Fibroblast of the aortic adventitia (primary cell): ENCODE measurements at regions not wholly inside any gene's neighbourhood (a gene's known extent, or its start where the extent isn't known, plus 50 kb on each side); places are given as distances from the start of the nearest gene placed in this dataset.
"Not testable (repeated sequence)": the region's sequence is repeated elsewhere in the genome, so short reads cannot be mapped to it uniquely, and the experiment has no call there.

ENCODE experiments used
- DNase-seq: peaks from one replicate; pipeline ENCODE4 v3.0.0-alpha.2; 2010; ENCODE audit warnings: low read depth
- H3K4me3 ChIP-seq: 2 replicates; pipeline ENCODE4 v1.5.1; 2011; ENCODE audit warnings: low read depth, mild to moderate bottlenecking, control low read depth, low read length, moderate library complexity
- CTCF ChIP-seq: IDR thresholded peaks from 2 replicates; pipeline ENCODE4 v1.5.1; 2011; ENCODE audit warnings: mild to moderate bottlenecking, low read length, control low read depth, inconsistent platforms; ENCODE audit not compliant: insufficient read depth

GRCh38 chr11:37277896-37278465, 679.9 kb upstream of the RAG2 start:
- no peak for TF ChIP-seq CTCF
- no peak for DNase-seq
- H3K4me3 ChIP-seq = no peak overlapping the region

GRCh38 chr11:37264783-37265182, 666.7 kb upstream of the RAG2 start:
- no peak for TF ChIP-seq CTCF
- DNase-seq = no peak

GRCh38 chr11:37264060-37264459, 666.0 kb upstream of the RAG2 start:
- no peak for DNase-seq
- H3K4me3 ChIP-seq = no peak overlapping the region
- no peak for TF ChIP-seq CTCF

More at GRCh38 chr11:37264783-37265182, 666.7 kb upstream of the RAG2 start:
- no peak overlapping the region for H3K4me3 ChIP-seq

- H3K4me3 ChIP-seq, DNase-seq: not testable (repeated sequence)
These were observed 665.4 kb upstream of the RAG2 start for GRCh38 chr11:37263467-37263866.

- no peak for DNase-seq
- no peak for TF ChIP-seq CTCF
- H3K4me3 ChIP-seq = no peak overlapping the region
These were observed 661.7 kb upstream of the RAG2 start for GRCh38 chr11:37259734-37260133.

GRCh38 chr11:37248145-37248544, 650.1 kb upstream of the RAG2 start:
- no peak for TF ChIP-seq CTCF
- H3K4me3 ChIP-seq = no peak overlapping the region
- no peak for DNase-seq

- not testable (repeated sequence) for DNase-seq, H3K4me3 ChIP-seq
These were observed 648.1 kb upstream of the RAG2 start for GRCh38 chr11:37246092-37246491.

GRCh38 chr11:37230865-37231264, 632.8 kb upstream of the RAG2 start:
- DNase-seq = no peak
- no peak overlapping the region for H3K4me3 ChIP-seq
- TF ChIP-seq CTCF = no peak
